OCI-LY7 (cell line): ENCODE measurements at regions not wholly inside any gene's neighbourhood (a gene's known extent, or its start where the extent isn't known, plus 50 kb on each side); places are given as distances from the start of the nearest gene placed in this dataset.

Experiments
- EZH2phosphoT487 ChIP-seq: fragments of 200-600 bp; sonication (generic); IDR thresholded peaks from 2 replicates; pipeline ENCODE4 v1.6.1; 2018; ENCODE audit warnings: low read depth, borderline replicate concordance, mild to moderate bottlenecking, mixed run types, antibody characterized with exemption, low read length, moderate library complexity, mixed read lengths
- TF ChIP-seq, protein P1 (sequence below): fragments of 200-600 bp; sonication (generic); conservative IDR thresholded peaks from 2 replicates; pipeline ENCODE4 v1.5.1; 2014; ENCODE audit warnings: mild to moderate bottlenecking, antibody characterized with exemption, low read length, moderate library complexity, mixed read lengths

DNA sequence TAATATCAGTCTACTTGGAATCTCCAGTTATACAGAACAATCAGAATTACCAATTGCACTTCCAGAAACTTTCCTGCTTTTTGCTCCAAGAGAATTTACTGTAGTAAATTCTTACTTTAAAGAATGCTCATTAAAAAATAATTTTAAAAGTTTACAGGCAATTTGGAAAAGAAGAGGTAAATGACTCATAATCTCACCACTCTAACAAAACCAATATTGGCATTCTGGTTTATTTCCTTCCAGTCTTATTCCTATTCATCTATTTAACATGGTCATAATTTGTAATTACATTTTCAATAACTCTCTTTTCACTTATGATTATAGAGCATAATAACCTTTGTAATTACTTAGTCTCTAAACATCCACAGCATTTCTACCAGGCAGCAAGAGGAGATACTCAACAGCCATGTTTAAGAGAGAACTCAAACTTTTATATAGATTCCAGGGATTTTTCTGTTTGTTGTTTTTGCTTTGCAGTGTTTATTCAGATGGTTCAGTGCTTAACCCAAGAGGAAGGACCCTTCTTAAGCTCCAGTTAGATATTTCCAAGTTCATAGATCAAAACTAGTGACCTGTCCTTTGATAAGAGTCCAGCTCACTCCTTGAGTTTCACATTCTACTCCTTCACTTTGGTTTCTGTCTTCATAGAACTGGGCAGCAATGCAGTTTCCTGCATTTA, 464.7 kb downstream of the TXNL1 start:
- TF ChIP-seq, protein P1, sequence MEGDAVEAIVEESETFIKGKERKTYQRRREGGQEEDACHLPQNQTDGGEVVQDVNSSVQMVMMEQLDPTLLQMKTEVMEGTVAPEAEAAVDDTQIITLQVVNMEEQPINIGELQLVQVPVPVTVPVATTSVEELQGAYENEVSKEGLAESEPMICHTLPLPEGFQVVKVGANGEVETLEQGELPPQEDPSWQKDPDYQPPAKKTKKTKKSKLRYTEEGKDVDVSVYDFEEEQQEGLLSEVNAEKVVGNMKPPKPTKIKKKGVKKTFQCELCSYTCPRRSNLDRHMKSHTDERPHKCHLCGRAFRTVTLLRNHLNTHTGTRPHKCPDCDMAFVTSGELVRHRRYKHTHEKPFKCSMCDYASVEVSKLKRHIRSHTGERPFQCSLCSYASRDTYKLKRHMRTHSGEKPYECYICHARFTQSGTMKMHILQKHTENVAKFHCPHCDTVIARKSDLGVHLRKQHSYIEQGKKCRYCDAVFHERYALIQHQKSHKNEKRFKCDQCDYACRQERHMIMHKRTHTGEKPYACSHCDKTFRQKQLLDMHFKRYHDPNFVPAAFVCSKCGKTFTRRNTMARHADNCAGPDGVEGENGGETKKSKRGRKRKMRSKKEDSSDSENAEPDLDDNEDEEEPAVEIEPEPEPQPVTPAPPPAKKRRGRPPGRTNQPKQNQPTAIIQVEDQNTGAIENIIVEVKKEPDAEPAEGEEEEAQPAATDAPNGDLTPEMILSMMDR = no peak
- no peak for TF ChIP-seq EZH2phosphoT487
